Ectodermal cell (in vitro differentiated cells): ENCODE measurements at regions not wholly inside any gene's neighbourhood (a gene's known extent, or its start where the extent isn't known, plus 50 kb on each side); places are given as distances from the start of the nearest gene placed in this dataset.

Experiments
- H3K27ac ChIP-seq: 2 replicates; pipeline ENCODE4 v1.7.0; 2013; ENCODE audit warnings: mild to moderate bottlenecking, low read depth, low read length; ENCODE audit not compliant: insufficient read depth, poor library complexity, severe bottlenecking
- H3K27me3 ChIP-seq: 2 replicates; pipeline ENCODE4 v1.7.0; 2013; ENCODE audit warnings: mild to moderate bottlenecking, low read length; ENCODE audit not compliant: insufficient read depth, control insufficient read depth, poor library complexity, severe bottlenecking
- H3K36me3 ChIP-seq: one replicate; pipeline ENCODE4 v1.7.0; 2013; ENCODE audit warnings: low read length; ENCODE audit not compliant: control insufficient read depth, insufficient read depth
- H3K4me1 ChIP-seq: one replicate; pipeline ENCODE4 v1.7.0; 2013; ENCODE audit warnings: low read length; ENCODE audit not compliant: control insufficient read depth, insufficient read depth
- H3K4me3 ChIP-seq: 2 replicates; pipeline ENCODE4 v1.7.0; 2013; ENCODE audit warnings: low read depth, low read length, control low read depth; ENCODE audit not compliant: insufficient read depth
- H3K9me3 ChIP-seq: 2 replicates; pipeline ENCODE4 v1.7.0; 2013; ENCODE audit warnings: mild to moderate bottlenecking, low read length, moderate library complexity; ENCODE audit not compliant: control insufficient read depth
- whole genome bisulfite sequencing, 2 experiments: methylation state at CpG; one replicate each; pipeline ENCODE4 v1.1.7; 2013; ENCODE audit warnings: missing lambda C conversion rate in 2 of 2; 5-methylcytosine and 5-hydroxymethylcytosine counted together

- WGBS, 2 experiments = 94 to 96% methylated on average over 3 of the region's 3 CpGs
- Histone ChIP-seq H3K27ac (no peak overlapping the region), H3K27me3 (no peaks in the 10 kb centered on the region), H3K4me1 (no peaks in the 10 kb centered on the region), H3K9me3 (peaks cover 2% of the 10 kb centered on the region), H3K4me3 (no peak overlapping the region), H3K36me3 (no peaks in the 10 kb centered on the region)
Observed at GRCh38 chr9:81250041-81250440, 439.3 kb downstream of the TLE1 start.

GRCh38 chr9:81245254-81245956, 443.9 kb downstream of the TLE1 start:
- H3K27me3 ChIP-seq = no peaks in the 10 kb centered on the region
- peaks cover 2% of the 10 kb centered on the region for H3K9me3 ChIP-seq
- WGBS, 2 experiments = 87 to 97% methylated on average over 4 to 5 of the region's 5 CpGs
- H3K27ac ChIP-seq = peak overlapping the region; percentile 29
- H3K36me3 ChIP-seq = no peaks in the 10 kb centered on the region
- H3K4me1 ChIP-seq = no peaks in the 10 kb centered on the region
- no peak overlapping the region for H3K4me3 ChIP-seq

- H3K36me3 ChIP-seq = no peaks in the 10 kb centered on the region
- no peaks in the 10 kb centered on the region for H3K4me1 ChIP-seq
- no peak overlapping the region for H3K4me3 ChIP-seq
- peaks cover 2% of the 10 kb centered on the region for H3K9me3 ChIP-seq
- WGBS, 2 experiments = 90 to 93% methylated on average over 1 of the region's 1 CpG
- no peaks in the 10 kb centered on the region for H3K27me3 ChIP-seq
- H3K27ac ChIP-seq = no peak overlapping the region
Observed at GRCh38 chr9:81244631-81245030, 444.7 kb downstream of the TLE1 start.

- Histone ChIP-seq H3K4me1 (no peaks in the 10 kb centered on the region), H3K27ac (no peak overlapping the region), H3K27me3 (no peaks in the 10 kb centered on the region), H3K36me3 (no peaks in the 10 kb centered on the region), H3K4me3 (no peak overlapping the region), H3K9me3 (peaks cover 2% of the 10 kb centered on the region)
- WGBS, 2 experiments = 94 to 97% methylated on average over 1 of the region's 1 CpG
Observed at GRCh38 chr9:81242866-81243265, 446.5 kb downstream of the TLE1 start.

- H3K9me3 ChIP-seq = no peaks in the 10 kb centered on the region
- H3K27me3 ChIP-seq = no peaks in the 10 kb centered on the region
- H3K36me3 ChIP-seq = no peaks in the 10 kb centered on the region
- H3K4me1 ChIP-seq = peaks cover 7% of the 10 kb centered on the region
- no peak overlapping the region for H3K27ac ChIP-seq
- H3K4me3 ChIP-seq = no peak overlapping the region
Observed at GRCh38 chr9:81239388-81239787, 450.0 kb downstream of the TLE1 start.

GRCh38 chr9:81237565-81238231, 451.6 kb downstream of the TLE1 start:
- WGBS, 2 experiments = 89 to 91% methylated on average over 3 of the region's 3 CpGs
- no peak overlapping the region for H3K27ac ChIP-seq
- no peaks in the 10 kb centered on the region for H3K9me3 ChIP-seq

GRCh38 chr9:81234924-81235610, 454.3 kb downstream of the TLE1 start:
- no peak overlapping the region for H3K4me3 ChIP-seq
- no peak overlapping the region for H3K27ac ChIP-seq
- 93 to 96% methylated on average over 5 of the region's 6 CpGs for WGBS, 2 experiments
- no peaks in the 10 kb centered on the region for H3K27me3 ChIP-seq
- H3K4me1 ChIP-seq = peaks cover 7% of the 10 kb centered on the region
- no peaks in the 10 kb centered on the region for H3K9me3 ChIP-seq
- H3K36me3 ChIP-seq = no peaks in the 10 kb centered on the region

More at GRCh38 chr9:81237565-81238231, 451.6 kb downstream of the TLE1 start:
- Histone ChIP-seq H3K27me3 (no peaks in the 10 kb centered on the region), H3K4me3 (no peak overlapping the region), H3K36me3 (no peaks in the 10 kb centered on the region), H3K4me1 (peaks cover 7% of the 10 kb centered on the region)

GRCh38 chr9:81231011-81231410, 458.3 kb downstream of the TLE1 start:
- Histone ChIP-seq H3K9me3 (no peaks in the 10 kb centered on the region), H3K27me3 (no peaks in the 10 kb centered on the region), H3K27ac (no peak overlapping the region), H3K4me1 (peaks cover 17% of the 10 kb centered on the region), H3K36me3 (no peaks in the 10 kb centered on the region), H3K4me3 (no peak overlapping the region)
- WGBS, 2 experiments = 50% methylated on average over 1 of the region's 1 CpG; no CpG with 5 or more reads in 1 of the 2 experiments

GRCh38 chr9:81227507-81228245, 461.7 kb downstream of the TLE1 start:
- Histone ChIP-seq H3K36me3 (no peaks in the 10 kb centered on the region), H3K27ac (peak overlapping the region; percentile 28), H3K4me1 (peaks cover 18% of the 10 kb centered on the region), H3K4me3 (no peak overlapping the region), H3K27me3 (no peaks in the 10 kb centered on the region), H3K9me3 (no peaks in the 10 kb centered on the region)
- 74 to 80% methylated on average over 6 of the region's 6 CpGs for WGBS, 2 experiments

GRCh38 chr9:81225596-81225995, 463.8 kb downstream of the TLE1 start:
- Histone ChIP-seq H3K4me1 (peaks cover 18% of the 10 kb centered on the region), H3K27me3 (no peaks in the 10 kb centered on the region), H3K36me3 (no peaks in the 10 kb centered on the region), H3K4me3 (no peak overlapping the region), H3K27ac (no peak overlapping the region), H3K9me3 (no peaks in the 10 kb centered on the region)
- 73 to 83% methylated on average over 1 of the region's 1 CpG for WGBS, 2 experiments
